HG02970 (cell line): ENCODE measurements at regions not wholly inside any gene's neighbourhood (a gene's known extent, or its start where the extent isn't known, plus 50 kb on each side); places are given as distances from the start of the nearest gene placed in this dataset.
"Not testable (repeated sequence)": the region's sequence is repeated elsewhere in the genome, so short reads cannot be mapped to it uniquely, and the experiment has no call there.

Experiments
- ATAC-seq: cut with Tn5 transposase; IDR thresholded peaks from one replicate; pipeline ENCODE4 v1.9.1; 2021; ENCODE audit warnings: mild to moderate bottlenecking, moderate library complexity, moderate number of reproducible peaks; ENCODE audit not compliant: unreplicated experiment, low FRiP score

DNA sequence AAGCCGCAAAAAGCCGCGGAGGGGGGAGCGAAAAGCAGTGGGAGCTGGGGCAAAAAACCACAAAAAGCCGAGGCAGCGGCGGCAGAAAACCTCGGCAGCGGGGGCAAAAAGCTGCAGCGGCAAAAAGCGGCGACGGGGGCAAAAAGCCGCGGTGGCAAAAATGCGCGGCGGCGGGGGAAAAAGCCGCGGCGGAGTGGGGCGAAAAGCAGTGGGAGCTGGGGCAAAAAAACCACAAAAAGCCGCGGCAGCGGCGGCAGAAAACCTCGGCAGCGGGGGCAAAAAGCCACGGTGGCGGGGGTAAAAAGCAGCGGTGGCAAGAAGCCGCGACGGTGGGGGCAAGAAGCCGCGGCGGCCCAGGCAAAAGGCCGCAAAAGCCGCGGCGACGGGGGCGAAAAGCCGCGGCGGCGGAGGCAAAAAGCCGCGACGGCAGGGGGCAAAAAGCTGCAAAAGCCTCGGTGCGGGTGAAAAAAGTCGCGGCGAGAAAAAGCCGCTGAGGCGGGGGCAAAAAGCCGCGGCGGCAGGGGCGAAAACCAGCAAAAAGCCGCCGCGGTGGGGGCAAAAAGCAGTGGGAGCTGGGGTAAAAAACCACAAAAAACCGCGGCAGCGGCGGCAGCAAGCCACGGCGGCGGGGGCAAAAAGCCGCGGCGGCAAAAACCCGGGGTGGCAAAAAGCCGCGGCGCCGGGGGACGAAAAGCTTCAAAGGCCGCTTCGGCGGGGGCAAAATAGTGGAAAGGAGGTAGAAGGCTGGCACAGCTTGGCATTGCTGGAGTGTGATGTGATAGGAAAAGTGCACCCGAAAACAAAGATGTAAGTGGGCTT is 135.9 kb downstream of the ZNF92 start:
- ATAC-seq: no peak

- ATAC-seq: not testable (repeated sequence)
These were observed 136.5 kb downstream of the ZNF92 start for GRCh38 chr7:65510187-65510538.

- ATAC-seq: not testable (repeated sequence)
These were observed 146.1 kb downstream of the ZNF92 start for GRCh38 chr7:65519751-65520150.

- not testable (repeated sequence) for ATAC-seq
These were observed 172.0 kb downstream of the ZNF92 start for GRCh38 chr7:65545465-65546161.

DNA sequence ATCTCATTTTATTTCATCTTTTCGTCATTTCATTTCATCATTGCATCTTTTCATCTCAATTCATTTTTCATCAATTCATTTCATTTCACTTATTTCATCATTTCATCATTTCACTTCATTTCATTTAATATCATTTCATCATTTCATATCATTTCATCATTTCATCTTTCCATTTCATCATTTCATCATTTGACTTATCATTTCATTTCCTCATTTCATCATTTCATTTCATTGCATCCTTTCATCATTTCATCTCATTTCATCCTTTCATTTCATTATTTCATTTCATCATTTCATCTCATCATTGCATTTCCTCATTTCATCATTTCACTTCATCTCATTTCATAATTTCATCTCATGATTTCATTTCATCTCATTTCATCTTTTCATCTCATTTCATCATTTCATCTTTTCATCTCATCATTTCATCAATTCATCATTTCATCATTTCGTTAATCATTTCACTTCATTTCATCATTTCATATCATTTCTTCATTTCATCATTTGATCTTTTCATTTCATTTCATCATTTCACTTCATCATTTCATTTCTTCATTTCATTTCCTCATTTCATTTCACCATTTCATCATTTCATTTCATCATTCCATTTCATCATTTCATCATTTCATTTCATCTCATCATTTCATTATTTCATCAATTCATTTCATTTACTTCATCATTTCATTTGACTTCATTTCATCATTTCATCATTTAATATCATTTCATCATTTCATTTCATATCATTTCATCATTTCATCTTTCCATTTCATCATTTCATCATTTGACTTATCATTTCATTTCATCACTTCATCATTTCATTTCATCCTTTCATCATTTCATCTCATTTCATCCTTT is 176.2 kb downstream of the ZNF92 start:
- ATAC-seq: not testable (repeated sequence)

GRCh38 chr7:65550444-65550809 is 176.8 kb downstream of the ZNF92 start:
- ATAC-seq: not testable (repeated sequence)

DNA sequence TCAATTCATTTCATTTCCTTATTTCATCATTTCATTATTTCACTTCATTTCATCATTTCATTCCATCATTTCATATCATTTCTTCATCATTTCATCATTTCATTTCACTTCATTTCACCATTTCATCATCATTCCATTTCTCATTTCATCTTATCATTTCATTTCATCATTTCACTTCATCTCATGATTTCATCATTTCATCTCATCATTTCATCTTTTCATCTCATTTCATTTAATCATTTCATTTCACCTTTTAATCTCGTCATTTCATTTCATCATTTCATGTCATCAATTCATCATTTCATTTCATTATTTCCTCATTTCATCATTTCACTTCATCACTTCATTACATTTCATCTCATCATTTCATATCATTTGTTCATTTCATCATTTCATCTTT is 177.4 kb downstream of the ZNF92 start:
- not testable (repeated sequence) for ATAC-seq

- not testable (repeated sequence) for ATAC-seq
These were observed 181.2 kb downstream of the ZNF92 start for GRCh38 chr7:65554553-65555476.

- not testable (repeated sequence) for ATAC-seq
These were observed 184.9 kb downstream of the ZNF92 start for GRCh38 chr7:65558584-65558983.

DNA sequence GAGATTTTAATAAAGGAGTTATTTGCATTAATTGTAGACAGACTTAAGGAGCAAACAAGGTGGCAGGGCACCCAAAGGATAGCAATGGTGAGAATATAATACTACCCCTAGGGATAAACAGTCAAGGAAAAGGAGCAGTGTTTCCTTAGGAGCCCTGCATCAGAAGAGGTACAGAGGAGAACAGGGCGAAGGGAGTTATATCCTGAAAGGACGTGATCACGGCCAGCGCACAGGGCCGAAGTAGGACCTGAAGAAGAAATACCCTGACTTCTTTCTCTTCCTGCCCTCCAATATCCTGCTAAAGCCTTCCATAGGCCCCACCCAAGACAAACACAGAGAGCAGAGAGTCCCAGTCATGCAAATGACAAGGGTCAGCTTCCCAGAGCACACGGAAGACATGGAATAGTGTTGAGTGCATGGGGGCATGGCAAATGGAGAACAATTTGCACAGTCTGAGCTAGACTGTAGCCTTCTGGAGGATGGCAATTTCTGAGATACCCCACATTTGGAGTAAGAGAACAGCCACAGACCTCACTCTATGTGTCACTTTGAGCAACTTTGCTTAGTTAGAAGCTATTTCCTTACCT is 188.2 kb downstream of the ZNF92 start:
- ATAC-seq: not testable (repeated sequence)

DNA sequence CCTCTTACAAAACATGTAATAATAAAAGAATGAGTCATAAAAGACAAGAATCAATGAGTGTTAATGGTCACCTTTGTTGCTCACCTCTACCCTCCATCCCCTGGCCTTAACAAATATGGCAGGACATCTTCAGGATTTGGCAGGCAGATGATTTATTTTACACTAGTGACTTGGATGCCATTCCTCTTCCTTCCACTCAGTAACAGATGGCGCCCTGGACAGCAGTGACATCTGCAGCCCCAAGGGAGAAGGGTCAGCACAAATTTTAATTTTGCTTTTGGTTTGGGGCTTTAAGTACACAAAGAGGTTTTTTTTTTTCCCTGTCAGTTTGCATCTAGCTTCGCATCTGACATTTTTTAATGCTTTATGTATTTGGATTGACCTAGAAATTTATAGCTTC is 188.9 kb downstream of the ZNF92 start:
- peak; percentile 66 for ATAC-seq

- not testable (repeated sequence) for ATAC-seq
These were observed 189.7 kb downstream of the ZNF92 start for GRCh38 chr7:65563333-65563732.

DNA sequence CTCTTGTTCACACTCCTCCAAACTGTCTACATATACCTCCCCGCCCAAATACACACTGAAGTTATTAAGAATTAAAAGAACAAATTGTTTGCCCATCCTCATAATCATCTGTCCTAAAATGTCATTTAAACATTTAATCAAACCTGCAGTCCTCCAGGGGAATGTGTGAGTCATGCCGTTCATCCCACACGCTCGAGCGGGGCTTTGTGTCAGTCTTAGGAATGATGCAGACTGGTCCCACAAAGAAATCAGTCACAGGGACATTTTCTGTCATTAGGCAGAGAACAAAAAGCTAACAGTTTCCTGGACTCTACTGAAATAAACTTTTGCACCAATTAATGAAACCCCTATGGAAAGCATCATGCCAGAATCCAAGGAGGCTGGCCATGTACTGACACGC is 194.6 kb downstream of the ZNF92 start:
- not testable (repeated sequence) for ATAC-seq

GRCh38 chr7:65570990-65571389 is 197.3 kb downstream of the ZNF92 start:
- ATAC-seq: not testable (repeated sequence)

- ATAC-seq: not testable (repeated sequence)
These were observed 198.9 kb downstream of the ZNF92 start for GRCh38 chr7:65572581-65572980.

- not testable (repeated sequence) for ATAC-seq
These were observed 202.7 kb downstream of the ZNF92 start for GRCh38 chr7:65576370-65576769.

GRCh38 chr7:65582518-65583119 is 209.0 kb downstream of the ZNF92 start:
- ATAC-seq: not testable (repeated sequence)

- not testable (repeated sequence) for ATAC-seq
These were observed 228.8 kb downstream of the ZNF92 start for GRCh38 chr7:65602495-65602894.

GRCh38 chr7:65609131-65609530 is 235.5 kb downstream of the ZNF92 start:
- no peak for ATAC-seq
